Skeletal muscle tissue (tissue), 3 donors: ENCODE measurements at regions not wholly inside any gene's neighbourhood (a gene's known extent, or its start where the extent isn't known, plus 50 kb on each side); places are given as distances from the start of the nearest gene placed in this dataset.
"Not testable (repeated sequence)": the region's sequence is repeated elsewhere in the genome, so short reads cannot be mapped to it uniquely, and the experiment has no call there.

Experiments used
- H3K27ac ChIP-seq: one replicate; pipeline ENCODE4 v1.7.0; 2013; ENCODE audit warnings: mild to moderate bottlenecking, low read depth, low read length, inconsistent platforms
- H3K27me3 ChIP-seq, 3 donors: one replicate each; pipeline ENCODE4 v1.7.0; 2013; ENCODE audit warnings: low read length in 3 of 3; ENCODE audit not compliant: control insufficient read depth in 3 of 3, insufficient read depth in 3 of 3
- H3K36me3 ChIP-seq, 3 donors: one replicate each; pipeline ENCODE4 v1.7.0; 2013; ENCODE audit warnings: low read length in 3 of 3; ENCODE audit not compliant: control insufficient read depth in 3 of 3, insufficient read depth in 3 of 3
- H3K4me1 ChIP-seq, 3 donors: one replicate each; pipeline ENCODE4 v1.7.0; 2013; ENCODE audit warnings: low read length in 3 of 3, mild to moderate bottlenecking in 3 of 3; ENCODE audit not compliant: control insufficient read depth in 3 of 3, insufficient read depth in 3 of 3
- H3K4me3 ChIP-seq, 3 donors: one replicate each; pipeline ENCODE4 v1.7.0; 2013; ENCODE audit warnings: low read length in 3 of 3
- H3K9ac ChIP-seq, 3 donors: one replicate each; pipeline ENCODE4 v1.7.0; 2013; ENCODE audit warnings: low read length in 3 of 3, mild to moderate bottlenecking in 3 of 3, moderate library complexity in 2 of 3, low read depth in 1 of 3
- H3K9me3 ChIP-seq, 3 donors: one replicate each; pipeline ENCODE4 v1.7.0; 2013; ENCODE audit warnings: low read length in 3 of 3; ENCODE audit not compliant: control insufficient read depth in 3 of 3
- donor health status: Osteomylitis.

GRCh38 chr15:77831986-77832385, 199.3 kb upstream of the LINGO1 start:
- no peak overlapping the region for H3K9ac ChIP-seq

DNA sequence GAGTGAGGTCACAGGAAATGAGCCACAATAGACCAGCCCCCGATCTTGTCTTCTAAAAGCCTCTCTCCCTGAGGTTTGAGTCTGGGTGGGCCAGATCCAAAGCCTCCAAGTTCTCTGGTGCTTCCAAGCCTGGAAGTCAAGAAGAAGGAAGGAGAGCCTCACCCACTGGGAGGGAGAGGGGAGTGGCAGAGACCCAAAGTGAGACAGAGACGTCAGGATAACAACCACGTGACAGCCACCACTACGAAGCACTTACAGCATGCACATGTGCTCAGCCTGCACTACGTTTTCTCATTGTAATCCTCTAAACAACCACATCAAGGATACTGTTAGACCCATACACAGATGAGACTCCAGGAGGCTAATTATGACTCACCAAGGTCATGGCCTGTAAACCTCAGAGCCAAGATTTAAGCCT, 197.3 kb upstream of the LINGO1 start:
- Histone ChIP-seq H3K27me3 (peaks cover 0 to 12% (median 11%) of the 10 kb centered on the region in 3 donors), H3K4me1 (no peaks in the 10 kb centered on the region), H3K36me3 (no peaks in the 10 kb centered on the region), H3K9me3 (no peaks in the 10 kb centered on the region), H3K4me3 (no peak overlapping the region), H3K9ac (no peak overlapping the region), H3K27ac (no peak overlapping the region)

More at GRCh38 chr15:77831986-77832385, 199.3 kb upstream of the LINGO1 start:
- Histone ChIP-seq H3K4me1 (no peaks in the 10 kb centered on the region), H3K9me3 (no peaks in the 10 kb centered on the region), H3K4me3 (no peak overlapping the region), H3K36me3 (no peaks in the 10 kb centered on the region), H3K27me3 (peaks cover 3 to 17% (median 16%) of the 10 kb centered on the region in 3 donors), H3K27ac (no peak overlapping the region)

- H3K9me3 ChIP-seq, H3K36me3 ChIP-seq, H3K4me1 ChIP-seq, H3K4me3 ChIP-seq, H3K27ac ChIP-seq, H3K9ac ChIP-seq: not testable (repeated sequence)
- H3K27me3 ChIP-seq, result peaks cover 1 to 11% (median 10%) of the 10 kb centered on the region in 3 donors
Measured at GRCh38 chr15:77829331-77829730, 196.6 kb upstream of the LINGO1 start.

DNA sequence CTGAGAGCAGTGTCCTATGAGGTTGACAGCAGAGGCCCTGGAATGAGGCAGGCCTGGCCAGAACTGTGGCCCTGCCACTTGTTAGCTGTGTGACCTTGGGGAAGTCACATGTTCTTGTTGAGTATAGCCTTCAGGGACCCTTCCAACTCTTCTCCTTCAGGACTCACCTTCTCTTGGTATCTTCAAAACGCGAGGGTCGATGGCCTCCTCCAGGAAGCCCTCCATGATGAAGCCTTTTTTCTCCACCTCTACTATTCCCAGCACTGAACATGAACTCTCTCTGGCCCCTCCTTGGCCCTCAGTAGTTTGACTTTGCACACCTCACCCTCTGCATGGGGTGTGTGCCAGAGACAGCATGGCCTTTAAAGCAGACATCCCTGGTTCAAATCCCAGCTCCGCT, 195.1 kb upstream of the LINGO1 start:
- Histone ChIP-seq H3K27ac (no peak overlapping the region), H3K4me1 (no peaks in the 10 kb centered on the region), H3K9me3 (no peaks in the 10 kb centered on the region), H3K36me3 (no peaks in the 10 kb centered on the region), H3K4me3 (no peak overlapping the region), H3K9ac (no peak overlapping the region), H3K27me3 (peaks cover 7 to 13% (median 10%) of the 10 kb centered on the region in 3 donors)

GRCh38 chr15:77826006-77826695, 193.4 kb upstream of the LINGO1 start:
- Histone ChIP-seq H3K36me3 (no peaks in the 10 kb centered on the region), H3K27me3 (peaks cover 15 to 20% (median 17%) of the 10 kb centered on the region in 3 donors), H3K4me3 (no peak overlapping the region), H3K9ac (no peak overlapping the region), H3K4me1 (no peaks in the 10 kb centered on the region), H3K9me3 (no peaks in the 10 kb centered on the region), H3K27ac (no peak overlapping the region)

GRCh38 chr15:77825546-77825945, 192.8 kb upstream of the LINGO1 start:
- Histone ChIP-seq H3K4me1 (peaks cover 0 to 2% (median 0%) of the 10 kb centered on the region in 3 donors), H3K9me3 (no peaks in the 10 kb centered on the region)

DNA sequence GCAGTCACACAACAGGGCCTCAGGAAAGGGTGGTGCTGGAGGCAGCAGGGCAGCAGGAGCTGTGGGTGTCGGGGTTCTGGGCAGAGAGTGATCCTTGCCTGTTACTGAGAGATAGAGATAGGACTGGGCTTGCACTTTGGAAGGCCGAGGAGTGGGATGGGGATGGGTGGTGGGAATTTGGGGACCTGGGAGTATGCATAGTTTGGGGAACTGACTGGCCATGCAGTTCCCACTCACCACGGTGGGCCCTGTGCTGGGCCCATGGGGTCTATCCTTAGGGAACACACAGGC, 192.5 kb upstream of the LINGO1 start:
- H3K9me3 ChIP-seq, result no peaks in the 10 kb centered on the region
- no peaks in the 10 kb centered on the region for H3K36me3 ChIP-seq
- peaks cover 25 to 30% (median 27%) of the 10 kb centered on the region in 3 donors for H3K27me3 ChIP-seq
- no peak overlapping the region for H3K9ac ChIP-seq
- peaks cover 0 to 3% (median 0%) of the 10 kb centered on the region in 3 donors for H3K4me1 ChIP-seq
- H3K4me3 ChIP-seq, result no peak overlapping the region
- H3K27ac ChIP-seq, result no peak overlapping the region

More at GRCh38 chr15:77825546-77825945, 192.8 kb upstream of the LINGO1 start:
- Histone ChIP-seq H3K9ac (no peak overlapping the region), H3K4me3 (no peak overlapping the region), H3K27ac (no peak overlapping the region), H3K27me3 (peaks cover 22 to 27% (median 23%) of the 10 kb centered on the region in 3 donors), H3K36me3 (no peaks in the 10 kb centered on the region)

GRCh38 chr15:77824361-77825251, 191.9 kb upstream of the LINGO1 start:
- no peaks in the 10 kb centered on the region for H3K36me3 ChIP-seq
- no peaks in the 10 kb centered on the region for H3K9me3 ChIP-seq
- peaks cover 0 to 3% (median 0%) of the 10 kb centered on the region in 3 donors for H3K4me1 ChIP-seq
- H3K9ac ChIP-seq, result no peak overlapping the region
- H3K27ac ChIP-seq, result no peak overlapping the region
- no peak overlapping the region for H3K4me3 ChIP-seq
- peaks cover 30 to 32% (median 32%) of the 10 kb centered on the region in 3 donors for H3K27me3 ChIP-seq

GRCh38 chr15:77823736-77824135, 191.0 kb upstream of the LINGO1 start:
- peaks cover 32 to 37% (median 36%) of the 10 kb centered on the region in 3 donors for H3K27me3 ChIP-seq

More at GRCh38 chr15:77823736-77824135, 191.0 kb upstream of the LINGO1 start:
- no peaks in the 10 kb centered on the region for H3K36me3 ChIP-seq
- no peak overlapping the region for H3K27ac ChIP-seq
- no peak overlapping the region for H3K4me3 ChIP-seq
- peaks cover 0 to 3% (median 0%) of the 10 kb centered on the region in 3 donors for H3K4me1 ChIP-seq
- no peaks in the 10 kb centered on the region for H3K9me3 ChIP-seq
- no peak overlapping the region for H3K9ac ChIP-seq
